HG03432 (cell line): ENCODE measurements at regions not wholly inside any gene's neighbourhood (a gene's known extent, or its start where the extent isn't known, plus 50 kb on each side); places are given as distances from the start of the nearest gene placed in this dataset.

Experiments used
- ATAC-seq: cut with Tn5 transposase; IDR thresholded peaks from one replicate; pipeline ENCODE4 v1.9.1; 2021; ENCODE audit warnings: mild to moderate bottlenecking, moderate library complexity; ENCODE audit not compliant: unreplicated experiment

DNA sequence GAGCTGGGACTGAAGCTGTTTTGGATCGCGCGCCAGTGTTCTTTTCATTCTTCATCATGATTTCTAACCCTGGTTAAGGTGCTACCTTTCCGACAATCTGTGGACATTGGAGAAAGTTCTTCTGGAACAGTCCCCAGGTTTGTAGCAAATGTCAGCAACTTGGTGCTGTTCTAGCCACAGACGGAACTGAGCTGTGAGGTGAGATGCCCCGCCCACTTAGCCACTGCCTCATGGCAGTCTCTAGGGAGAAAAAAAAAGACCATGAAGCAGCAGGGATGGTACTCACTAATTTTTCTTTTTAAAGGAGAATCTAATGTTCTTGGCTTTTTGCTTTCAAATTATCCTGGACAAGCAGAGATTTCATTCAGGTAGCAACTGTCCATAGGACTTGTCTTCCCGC is 72.1 kb upstream of the STK32A start:
- no peak for ATAC-seq

DNA sequence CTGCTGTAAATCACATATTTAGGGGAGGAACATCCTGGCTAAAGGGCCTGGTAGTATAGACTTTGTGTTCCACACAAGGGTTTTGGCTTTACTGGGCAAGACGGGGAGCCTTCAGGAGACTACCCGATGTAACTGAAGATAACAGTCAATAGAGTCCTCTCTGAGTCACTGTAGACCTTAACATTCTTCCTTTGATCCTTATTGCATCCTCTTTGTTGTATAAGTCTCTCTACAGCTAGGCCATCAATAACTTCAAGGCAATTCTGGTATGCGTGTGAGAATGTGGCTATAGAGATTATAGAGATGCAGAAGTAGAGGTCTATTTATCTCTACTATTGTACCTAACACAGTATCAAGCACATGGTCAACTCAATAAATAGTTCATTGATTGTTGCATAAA is 67.3 kb upstream of the STK32A start:
- ATAC-seq = no peak

DNA sequence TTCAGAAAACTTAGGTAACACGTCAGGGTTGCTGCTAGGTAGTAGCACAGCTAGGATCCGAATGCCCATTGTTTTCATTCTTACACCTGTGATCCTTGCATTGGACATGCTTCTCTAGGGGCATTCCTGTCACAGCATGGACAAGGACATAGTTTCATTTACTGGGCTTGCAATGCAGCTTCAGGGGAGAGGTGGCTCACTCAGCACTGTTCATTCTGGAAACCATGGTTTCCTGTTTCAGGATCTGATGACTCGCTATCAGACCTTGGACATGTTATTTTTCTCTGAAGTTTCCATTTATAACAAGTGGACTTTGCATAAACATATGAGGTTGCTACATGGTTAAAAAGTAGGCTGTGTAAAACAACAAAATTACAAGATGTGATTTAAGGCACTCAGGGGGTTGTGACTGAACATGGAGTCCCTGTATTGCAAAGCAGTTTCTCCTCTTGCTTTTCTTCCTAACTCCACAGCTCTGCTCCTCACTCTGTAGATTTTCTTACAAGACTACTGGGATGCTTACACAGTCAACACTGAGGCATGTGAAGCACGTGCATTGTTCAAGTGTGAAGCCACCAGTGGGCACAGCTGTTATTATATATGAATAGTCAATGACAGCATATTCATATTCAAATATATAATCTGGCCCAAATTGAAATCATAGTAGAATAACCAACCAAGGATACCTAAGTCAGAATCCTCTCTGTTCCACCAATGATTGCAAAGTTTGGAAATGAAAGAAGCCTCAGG is 66.1 kb upstream of the STK32A start:
- ATAC-seq = no peak

DNA sequence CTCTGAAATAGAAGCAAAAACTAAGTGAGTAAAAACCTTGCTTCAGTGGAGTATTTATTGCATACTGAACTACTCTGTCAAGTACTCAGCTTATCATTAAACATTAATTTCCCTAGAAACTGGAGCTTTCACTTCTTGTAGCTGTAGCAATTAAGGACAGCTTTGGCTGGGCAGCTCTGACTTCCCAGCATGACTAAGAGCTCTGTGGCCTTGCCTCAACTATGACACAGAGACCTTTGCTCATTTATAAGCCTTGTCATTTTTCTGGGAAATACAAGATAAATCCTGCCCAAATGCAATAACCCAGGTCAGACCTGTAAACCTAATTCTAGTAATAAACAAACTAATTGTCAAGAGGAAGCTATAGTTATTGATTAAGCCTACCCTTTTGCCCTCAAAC is 65.4 kb upstream of the STK32A start:
- ATAC-seq = peak; percentile 60

DNA sequence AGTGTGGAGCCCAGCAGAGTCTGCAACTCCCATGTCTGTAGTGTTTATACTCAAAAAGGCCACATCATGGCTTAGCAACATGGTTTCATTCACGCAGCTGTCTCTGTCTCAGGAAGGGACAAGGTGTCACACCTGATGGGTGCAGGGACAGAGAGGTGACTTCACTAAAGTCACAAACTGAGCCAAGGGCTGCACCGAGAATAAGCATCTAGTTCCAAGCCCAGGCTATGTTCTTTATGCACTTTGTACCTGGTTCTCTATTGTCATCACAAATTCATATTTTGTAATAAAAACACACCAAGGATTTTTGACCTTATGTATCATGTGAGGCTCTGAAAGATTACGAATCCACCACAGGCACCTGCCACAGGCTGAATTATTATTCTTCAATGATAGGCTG is 64.9 kb upstream of the STK32A start:
- ATAC-seq = peak; percentile 14

DNA sequence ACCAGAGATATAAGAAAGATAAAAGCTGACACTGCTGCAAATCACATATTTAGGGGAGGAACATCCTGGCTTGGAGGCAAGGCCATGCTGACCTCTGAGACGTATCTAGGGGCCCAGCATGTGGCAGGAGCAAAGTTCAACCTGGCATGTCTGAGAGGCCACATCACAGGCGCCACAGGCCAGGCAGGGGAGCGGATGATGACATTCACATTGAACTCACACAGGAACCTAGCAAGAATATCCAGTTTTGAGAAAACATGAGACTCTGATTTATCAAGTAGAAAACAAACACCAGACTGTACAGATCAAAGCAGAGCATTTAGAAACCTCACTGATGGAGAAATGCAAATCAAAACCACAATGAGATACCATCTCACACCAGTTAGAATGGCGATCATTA is 64.2 kb upstream of the STK32A start:
- ATAC-seq = peak; percentile 83

DNA sequence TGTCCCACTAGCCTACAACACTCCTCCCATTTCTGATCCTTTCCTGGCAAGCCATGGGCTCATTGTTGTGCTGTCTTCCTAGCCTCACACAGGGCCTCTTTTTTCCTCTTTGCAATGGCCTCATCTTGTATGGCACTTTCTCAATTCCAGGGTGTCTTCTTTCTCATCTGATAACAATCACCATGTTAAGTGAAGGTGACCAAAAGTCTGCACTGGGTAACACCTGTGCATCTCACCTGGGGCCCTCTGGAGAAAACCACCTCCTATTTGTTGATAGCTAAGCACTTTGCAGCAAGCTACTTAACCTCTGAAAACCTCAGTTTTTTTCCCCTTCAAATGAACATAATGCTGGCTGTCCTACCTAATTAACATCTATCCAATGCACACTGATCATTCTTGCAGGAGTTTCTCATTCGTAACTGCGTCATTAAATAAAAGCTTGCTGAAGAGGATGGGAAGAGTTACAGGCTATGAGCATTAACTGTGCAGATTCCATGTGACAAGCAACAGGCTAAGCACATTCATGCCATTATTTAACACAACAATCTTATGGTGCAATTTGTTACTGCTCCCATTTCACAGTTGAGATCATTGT is 60.1 kb upstream of the STK32A start:
- no peak for ATAC-seq

DNA sequence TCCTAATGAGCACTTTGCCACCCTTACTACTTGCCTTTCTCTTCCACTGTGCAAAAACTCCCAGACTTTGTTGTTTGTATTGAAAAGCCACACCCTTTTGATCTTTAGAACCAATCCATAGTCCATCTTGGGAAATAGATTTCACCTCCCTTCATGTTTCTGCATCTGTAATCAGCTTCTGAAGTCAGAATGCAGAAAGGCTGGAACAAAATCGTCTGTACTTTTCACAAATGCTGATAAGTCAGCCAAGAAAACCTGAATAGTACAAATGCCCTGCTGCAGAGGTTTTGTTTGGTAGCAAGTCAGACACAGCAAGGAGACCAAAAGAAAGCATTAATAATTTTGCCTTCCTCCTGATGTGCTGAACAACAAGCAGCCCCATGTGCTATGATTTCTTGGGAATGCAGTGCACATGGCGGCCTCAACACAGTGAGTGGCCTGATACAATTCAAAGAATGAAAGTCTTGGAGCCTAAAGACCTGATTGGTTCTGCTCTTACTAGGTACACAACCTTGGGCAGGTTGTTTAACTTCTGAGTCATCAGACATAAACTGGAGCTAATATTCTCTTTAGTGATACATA is 59.2 kb upstream of the STK32A start:
- no peak for ATAC-seq

DNA sequence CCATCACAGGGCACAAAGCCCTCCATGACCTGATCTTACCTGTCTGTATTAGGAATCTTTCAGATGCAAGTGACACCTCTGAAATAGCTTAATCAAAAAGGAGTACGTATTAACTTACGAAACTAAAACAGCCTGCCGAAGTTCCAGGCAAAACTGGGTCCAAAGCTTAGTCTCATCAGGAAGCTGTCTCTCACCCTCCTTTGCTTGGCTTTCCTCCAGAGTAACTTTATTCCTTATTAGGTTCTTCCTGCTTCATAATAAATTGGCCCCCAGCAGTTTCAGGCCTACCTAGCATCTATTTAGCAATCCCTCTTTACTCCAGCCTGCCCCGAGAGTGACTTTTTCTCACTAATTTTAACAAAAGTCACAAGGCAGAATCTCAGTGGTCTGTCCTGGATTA is 58.4 kb upstream of the STK32A start:
- no peak for ATAC-seq

DNA sequence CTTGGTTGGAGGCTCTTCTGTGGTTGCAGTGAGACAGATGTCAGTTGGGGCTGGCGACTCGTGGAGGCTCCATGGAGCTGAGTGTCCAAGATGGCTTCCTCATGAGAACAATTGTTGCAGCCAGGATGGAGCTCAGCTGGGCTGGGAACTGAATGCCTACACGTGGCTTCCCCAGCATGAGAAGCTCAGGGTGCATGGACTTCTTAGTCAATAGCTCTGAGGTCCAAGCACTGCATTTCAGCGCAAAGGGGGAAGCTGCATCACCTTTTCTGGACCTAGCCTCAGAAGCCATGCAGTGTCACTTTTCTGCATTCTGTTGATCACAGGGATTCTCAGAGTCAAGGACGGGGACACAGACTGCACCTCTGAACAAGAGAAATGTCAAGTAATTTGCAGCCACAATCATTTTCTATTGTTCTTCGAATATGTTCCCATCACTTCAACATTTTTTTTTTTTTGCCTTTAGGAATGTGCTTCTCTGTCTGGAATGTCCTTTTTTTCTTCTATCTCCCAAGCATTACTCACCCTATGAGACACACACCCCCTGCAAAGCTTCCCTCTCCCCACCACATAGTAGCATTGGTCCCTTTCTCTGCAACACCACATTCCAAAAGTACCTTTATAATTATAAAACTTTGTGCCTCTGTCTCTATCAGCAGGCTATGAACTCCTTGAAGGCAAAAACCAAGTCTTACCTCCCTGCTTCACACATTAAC is 57.5 kb upstream of the STK32A start:
- ATAC-seq = no peak

DNA sequence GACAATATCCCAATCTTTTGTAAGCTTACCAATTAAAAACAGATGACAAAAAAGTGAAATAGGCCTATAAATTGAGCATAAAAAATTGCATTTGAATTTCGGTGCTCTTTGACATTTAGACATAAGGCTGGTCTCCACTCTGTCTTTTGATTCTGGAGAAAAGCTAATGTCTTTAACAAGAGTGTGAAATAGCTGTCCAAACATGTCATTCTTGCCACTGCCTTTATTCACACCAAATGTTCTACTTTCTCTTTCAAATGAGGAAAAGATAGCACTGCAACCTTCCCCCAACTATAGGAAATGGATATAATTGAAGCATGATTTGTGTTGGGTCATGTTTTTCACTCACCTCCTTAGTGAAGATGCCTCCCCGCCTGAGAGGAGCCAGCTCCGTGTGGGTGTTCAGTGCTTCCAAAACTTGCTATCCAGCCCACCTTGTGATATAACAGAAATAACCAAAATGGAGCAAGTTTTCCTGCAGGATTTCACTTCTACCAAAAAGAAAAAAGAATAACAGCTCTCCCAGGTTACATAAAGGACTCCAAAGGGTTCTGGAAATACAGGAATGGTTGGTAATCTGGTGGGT is 55.2 kb upstream of the STK32A start:
- ATAC-seq = no peak

DNA sequence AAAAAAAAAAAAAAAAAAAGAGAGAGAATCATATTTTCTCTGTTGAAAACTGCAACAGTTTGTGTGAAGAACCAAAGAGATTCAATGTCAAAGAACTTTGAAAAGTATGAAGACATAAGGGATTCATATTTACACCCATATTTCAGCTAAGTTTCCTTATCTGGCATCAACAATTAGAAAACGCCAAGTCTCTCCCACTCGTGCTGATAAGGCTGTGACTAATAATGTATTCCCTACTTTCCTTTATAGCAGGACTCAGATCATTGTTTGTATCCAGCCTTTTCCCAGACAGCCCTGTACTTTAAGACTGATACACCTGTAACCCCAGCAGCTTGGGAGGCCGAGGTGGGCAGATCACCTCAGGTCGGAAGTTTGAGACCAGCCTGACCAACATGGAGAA is 54.1 kb upstream of the STK32A start:
- ATAC-seq = no peak
